HEK293T (cell line): ENCODE measurements at regions not wholly inside any gene's neighbourhood (a gene's known extent, or its start where the extent isn't known, plus 50 kb on each side); places are given as distances from the start of the nearest gene placed in this dataset.
"Not testable (repeated sequence)": the region's sequence is repeated elsewhere in the genome, so short reads cannot be mapped to it uniquely, and the experiment has no call there.

Experiments used
- CTCF ChIA-PET: fragments of 350-600 bp; formaldehyde crosslinking; extraction: SDS; loops from one replicate; lab custom pipeline; 2021; ENCODE audit warnings: antibody characterized with exemption, inconsistent platforms; lab: Yijun Ruan, JAX
- POLR2A ChIA-PET: fragments of 350-600 bp; formaldehyde crosslinking; extraction: SDS; loops from one replicate; lab custom pipeline; 2020; ENCODE audit warnings: antibody characterized with exemption, inconsistent platforms; lab: Yijun Ruan, JAX
- DNase-seq: peaks from one replicate; pipeline ENCODE4 v3.0.0; 2012; ENCODE audit warnings: mixed read lengths; ENCODE audit errors: extremely low spot score
- ARNT ChIP-seq: fragments of 450-650 bp; IDR thresholded peaks from 2 replicates; pipeline ENCODE4 v1.6.1; 2017; ENCODE audit warnings: mild to moderate bottlenecking
- BHLHE40 ChIP-seq: fragments of 450-650 bp; IDR thresholded peaks from 2 replicates; pipeline ENCODE4 v1.6.1; 2016; ENCODE audit warnings: mild to moderate bottlenecking, moderate library complexity, borderline replicate concordance
- CTBP1 ChIP-seq: fragments of 450-650 bp; IDR thresholded peaks from 2 replicates; pipeline ENCODE4 v1.6.1; 2016; ENCODE audit warnings: borderline replicate concordance
- ELF4 ChIP-seq: fragments of 450-650 bp; IDR thresholded peaks from 2 replicates; pipeline ENCODE4 v1.6.1; 2017; ENCODE audit warnings: antibody characterized with exemption
- FOXK2 ChIP-seq: fragments of 450-650 bp; IDR thresholded peaks from 2 replicates; pipeline ENCODE4 v1.6.1; 2016; ENCODE audit warnings: mild to moderate bottlenecking
- FOXM1 ChIP-seq: fragments of 450-650 bp; IDR thresholded peaks from 2 replicates; pipeline ENCODE4 v1.6.1; 2017; ENCODE audit warnings: mild to moderate bottlenecking, borderline replicate concordance
- HDGF ChIP-seq: fragments of 450-650 bp; IDR thresholded peaks from 2 replicates; pipeline ENCODE4 v1.6.1; 2017; ENCODE audit warnings: antibody characterized with exemption, borderline replicate concordance
- L3MBTL2 ChIP-seq: fragments of 450-650 bp; conservative IDR thresholded peaks from 2 replicates; pipeline ENCODE4 v1.6.1; 2016; ENCODE audit warnings: mild to moderate bottlenecking
- LEF1 ChIP-seq: fragments of 450-650 bp; IDR thresholded peaks from 2 replicates; pipeline ENCODE4 v1.6.1; 2017; ENCODE audit warnings: mild to moderate bottlenecking, borderline replicate concordance
- NFRKB ChIP-seq: fragments of 450-650 bp; IDR thresholded peaks from 2 replicates; pipeline ENCODE4 v1.6.1; 2016; ENCODE audit warnings: mild to moderate bottlenecking, moderate library complexity
- SP1 ChIP-seq: fragments of 450-650 bp; IDR thresholded peaks from 2 replicates; pipeline ENCODE4 v1.6.1; 2017
- SUZ12 ChIP-seq: fragments of 450-650 bp; IDR thresholded peaks from 2 replicates; pipeline ENCODE4 v1.6.1; 2016; ENCODE audit warnings: mild to moderate bottlenecking
- TARDBP ChIP-seq: fragments of 450-650 bp; IDR thresholded peaks from 2 replicates; pipeline ENCODE4 v1.6.1; 2016
- ZNF384 ChIP-seq: fragments of 450-650 bp; IDR thresholded peaks from 2 replicates; pipeline ENCODE4 v1.6.1; 2016
- TF ChIP-seq, protein P1 (sequence below): fragments of 450-650 bp; IDR thresholded peaks from 2 replicates; pipeline ENCODE4 v1.6.1; 2016

DNA sequence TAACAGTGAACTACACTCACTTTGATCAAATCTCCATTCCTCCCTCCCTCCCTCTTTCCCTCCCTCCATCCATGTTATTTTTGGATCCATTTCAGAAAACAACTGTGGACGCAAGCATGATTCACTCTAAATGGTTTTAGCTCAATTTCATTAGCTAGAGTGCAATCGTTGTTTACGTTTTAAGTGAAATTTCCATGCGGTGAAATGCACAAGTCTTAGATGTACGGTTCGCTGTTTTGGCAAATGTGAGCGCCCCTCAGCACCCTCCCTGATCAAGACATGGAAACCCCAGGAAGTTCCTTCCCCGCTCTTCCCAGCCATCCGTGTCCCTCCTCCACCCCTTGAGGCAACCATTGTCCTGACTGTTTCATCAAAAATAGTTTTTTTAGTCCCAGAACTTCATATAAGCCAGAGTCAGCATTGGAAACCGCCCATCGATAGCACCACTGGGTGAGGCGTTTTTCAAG lies 206.3 kb downstream of the NPIPB11 start:
- CTCF ChIA-PET, DNase-seq, POLR2A ChIA-PET: not testable (repeated sequence)

DNA sequence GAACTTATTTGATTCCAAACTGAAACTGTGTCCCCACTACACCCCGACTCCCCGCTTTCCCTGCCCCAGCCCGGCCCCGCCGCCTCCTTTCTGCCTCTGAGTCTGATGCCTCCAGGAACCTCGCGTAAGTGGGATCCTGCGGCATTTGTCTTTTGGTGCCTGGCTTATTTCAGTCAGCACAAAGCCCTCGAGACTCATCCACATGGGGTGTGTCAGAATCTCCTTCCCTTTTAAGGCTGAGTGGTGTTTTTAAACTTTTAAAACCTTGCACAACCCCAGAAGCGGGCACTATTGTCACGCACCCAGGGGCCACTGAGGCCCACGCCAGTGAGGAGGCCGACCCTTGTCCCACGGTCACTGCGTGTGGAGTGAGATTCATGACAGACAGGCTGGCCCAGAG lies 206.9 kb downstream of the NPIPB11 start:
- POLR2A ChIA-PET, DNase-seq, CTCF ChIA-PET: not testable (repeated sequence)

DNA sequence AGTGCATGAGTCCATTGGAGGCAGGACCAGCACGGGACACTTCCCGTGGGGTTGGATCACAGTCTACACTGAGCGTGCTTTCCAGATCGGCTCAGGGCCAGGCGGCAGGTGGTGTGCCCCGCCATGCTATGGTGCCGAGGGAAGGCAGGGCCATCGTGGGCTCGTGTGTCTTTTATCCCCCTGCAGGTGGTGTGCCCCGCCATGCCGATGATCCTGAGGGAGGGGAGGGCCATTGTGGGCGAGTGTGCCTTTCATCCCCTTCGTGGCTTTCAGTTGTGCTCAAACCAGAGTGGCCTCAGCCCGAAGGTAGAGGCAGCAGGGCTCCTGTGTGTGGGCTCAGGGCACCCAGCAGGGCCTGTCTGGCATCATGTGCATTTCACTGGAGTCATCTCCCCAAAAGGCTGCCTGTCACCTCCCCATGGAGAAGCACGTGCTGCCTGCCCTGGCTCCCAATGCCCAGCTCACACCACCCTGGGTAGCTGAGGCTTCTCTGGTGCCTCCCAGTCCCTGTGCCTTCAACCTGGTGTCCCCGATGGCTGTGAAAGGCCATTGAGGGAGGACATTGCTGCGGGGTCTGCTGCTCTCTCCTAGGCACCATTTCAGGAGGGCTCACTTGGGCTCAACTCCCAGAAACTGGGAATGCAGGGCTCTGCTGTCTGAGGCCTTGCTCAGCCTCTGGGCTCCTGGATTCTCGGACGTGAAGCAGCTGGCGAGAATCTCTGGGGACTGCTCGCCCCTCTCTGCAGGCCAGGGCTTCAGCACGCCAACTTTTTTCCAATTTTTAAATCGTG lies 207.6 kb downstream of the NPIPB11 start:
- TF ChIP-seq SP1 (no peak), LEF1 (no peak), SUZ12 (no peak), HDGF (no peak), FOXK2 (no peak), FOXM1 (no peak), L3MBTL2 (no peak), ZNF384 (no peak), NFRKB (no peak), ARNT (no peak), CTBP1 (no peak), BHLHE40 (no peak), TARDBP (no peak), ELF4 (no peak)
- TF ChIP-seq, protein P1, sequence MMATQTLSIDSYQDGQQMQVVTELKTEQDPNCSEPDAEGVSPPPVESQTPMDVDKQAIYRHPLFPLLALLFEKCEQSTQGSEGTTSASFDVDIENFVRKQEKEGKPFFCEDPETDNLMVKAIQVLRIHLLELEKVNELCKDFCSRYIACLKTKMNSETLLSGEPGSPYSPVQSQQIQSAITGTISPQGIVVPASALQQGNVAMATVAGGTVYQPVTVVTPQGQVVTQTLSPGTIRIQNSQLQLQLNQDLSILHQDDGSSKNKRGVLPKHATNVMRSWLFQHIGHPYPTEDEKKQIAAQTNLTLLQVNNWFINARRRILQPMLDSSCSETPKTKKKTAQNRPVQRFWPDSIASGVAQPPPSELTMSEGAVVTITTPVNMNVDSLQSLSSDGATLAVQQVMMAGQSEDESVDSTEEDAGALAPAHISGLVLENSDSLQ, result no peak
- CTCF ChIA-PET, result no interaction called here
- POLR2A ChIA-PET, result no interaction called here
- no peak for DNase-seq

DNA sequence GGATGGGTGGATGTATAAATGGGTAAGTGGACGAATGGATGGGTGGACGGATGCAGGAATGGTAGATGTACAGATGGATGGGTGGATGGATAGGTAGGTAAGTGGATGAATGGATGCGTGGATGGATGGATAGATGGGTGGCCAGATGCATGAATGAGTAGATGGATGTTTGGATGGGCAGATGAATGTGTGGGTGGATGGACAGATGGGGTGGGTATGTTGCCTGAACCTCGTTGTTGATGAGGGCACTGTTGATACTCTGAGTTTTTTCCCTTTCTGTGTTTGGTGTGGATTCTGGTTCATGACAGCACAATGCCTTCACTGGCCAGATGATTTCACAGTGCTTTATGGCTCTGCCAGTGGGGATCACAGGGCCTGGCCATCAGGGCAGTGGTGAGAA lies 208.3 kb downstream of the NPIPB11 start:
- POLR2A ChIA-PET, result no interaction called here
- CTCF ChIA-PET, result no interaction called here
- no peak for TF ChIP-seq LEF1
- no peak for TF ChIP-seq FOXM1
- TF ChIP-seq NFRKB, result no peak
- TF ChIP-seq, protein P1, result no peak
- no peak for TF ChIP-seq ELF4
- TF ChIP-seq SUZ12, result no peak
- TF ChIP-seq ZNF384, result no peak
- no peak for TF ChIP-seq ARNT
- TF ChIP-seq FOXK2, result no peak
- no peak for TF ChIP-seq TARDBP
- TF ChIP-seq HDGF, result no peak
- DNase-seq, result no peak

DNA sequence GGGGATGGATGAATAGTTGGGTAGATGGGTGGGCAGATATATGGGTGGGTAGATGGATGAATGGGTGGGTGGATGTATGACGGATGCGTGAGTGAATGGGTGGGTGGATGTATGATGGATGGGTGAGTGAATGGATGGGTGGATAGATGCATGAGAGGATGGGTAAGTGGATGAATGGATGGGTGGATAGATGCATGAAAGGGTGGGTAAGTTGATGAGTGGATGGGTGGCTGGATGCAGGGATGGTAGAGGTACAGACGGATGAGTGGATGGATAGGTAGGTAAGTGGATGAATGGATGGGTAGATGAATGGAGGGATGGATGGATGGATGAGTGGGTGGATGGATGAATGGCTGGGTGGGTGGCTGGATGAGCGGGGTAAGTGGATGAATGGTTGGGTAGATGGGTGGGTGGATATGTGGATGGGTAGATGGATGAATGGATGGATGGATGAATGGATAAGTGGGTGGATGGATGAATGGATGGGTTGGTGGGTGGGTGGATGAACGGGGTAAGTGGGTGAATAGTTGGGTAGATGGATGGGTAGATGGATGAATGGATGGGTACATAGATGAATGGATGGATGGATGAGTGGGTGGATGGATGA lies 208.9 kb downstream of the NPIPB11 start:
- CTCF ChIA-PET, DNase-seq, POLR2A ChIA-PET: not testable (repeated sequence)

DNA sequence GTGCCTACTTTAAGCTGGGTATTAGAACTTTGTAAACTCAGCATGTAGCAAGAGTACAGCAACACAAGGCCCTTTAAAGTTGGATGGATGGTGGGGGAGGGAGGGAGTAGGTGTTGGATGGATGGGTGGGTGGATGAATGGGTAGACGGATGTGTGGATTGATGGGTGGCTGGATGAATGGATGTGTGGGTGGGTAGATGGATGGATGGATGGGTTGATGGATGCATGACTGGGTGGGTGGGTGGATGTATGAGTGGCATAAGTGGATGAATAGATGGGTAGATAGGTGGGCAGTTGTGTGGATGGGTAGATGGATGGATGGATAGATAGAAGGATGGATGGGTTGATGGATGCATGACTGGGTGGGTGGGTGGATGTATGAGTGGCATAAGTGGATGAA lies 209.8 kb downstream of the NPIPB11 start:
- DNase-seq, POLR2A ChIA-PET, CTCF ChIA-PET: not testable (repeated sequence)

DNA sequence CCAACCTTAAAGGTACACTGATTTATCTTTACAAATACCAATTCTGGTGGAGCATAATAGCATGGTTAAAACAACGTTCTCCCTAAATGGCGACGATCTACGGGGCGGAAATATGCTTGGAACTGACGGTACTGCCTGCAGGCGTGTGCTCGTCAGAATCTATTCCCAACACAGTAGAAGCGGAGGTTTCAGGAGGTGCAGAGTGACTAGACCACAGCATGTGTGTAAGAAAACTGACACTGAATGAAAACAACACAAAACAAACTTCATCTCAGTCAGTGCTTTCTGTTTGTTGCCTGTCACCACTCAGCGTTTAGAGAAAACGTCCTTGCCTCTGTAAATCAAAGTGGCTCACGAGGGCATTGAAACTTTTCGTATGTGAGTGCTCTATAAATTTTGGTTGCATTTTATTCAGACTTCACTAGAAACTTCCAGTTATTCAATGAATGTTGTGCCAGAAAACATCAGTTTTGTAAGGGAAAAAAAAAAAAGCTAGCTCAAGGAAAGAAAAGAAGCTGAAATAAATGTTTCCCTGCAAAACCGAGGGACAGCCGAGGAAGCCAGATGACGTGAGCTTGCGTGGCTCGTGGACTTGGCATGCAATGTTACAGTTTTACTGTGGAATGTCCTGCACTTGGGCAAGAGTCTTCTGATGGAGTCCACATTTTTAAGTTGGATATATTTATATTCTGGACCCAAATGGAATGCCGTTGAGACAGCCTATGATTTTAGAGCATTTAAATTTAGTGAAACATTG lies 210.4 kb downstream of the LAT start:
- CTCF ChIA-PET, DNase-seq: not testable (repeated sequence)

DNA sequence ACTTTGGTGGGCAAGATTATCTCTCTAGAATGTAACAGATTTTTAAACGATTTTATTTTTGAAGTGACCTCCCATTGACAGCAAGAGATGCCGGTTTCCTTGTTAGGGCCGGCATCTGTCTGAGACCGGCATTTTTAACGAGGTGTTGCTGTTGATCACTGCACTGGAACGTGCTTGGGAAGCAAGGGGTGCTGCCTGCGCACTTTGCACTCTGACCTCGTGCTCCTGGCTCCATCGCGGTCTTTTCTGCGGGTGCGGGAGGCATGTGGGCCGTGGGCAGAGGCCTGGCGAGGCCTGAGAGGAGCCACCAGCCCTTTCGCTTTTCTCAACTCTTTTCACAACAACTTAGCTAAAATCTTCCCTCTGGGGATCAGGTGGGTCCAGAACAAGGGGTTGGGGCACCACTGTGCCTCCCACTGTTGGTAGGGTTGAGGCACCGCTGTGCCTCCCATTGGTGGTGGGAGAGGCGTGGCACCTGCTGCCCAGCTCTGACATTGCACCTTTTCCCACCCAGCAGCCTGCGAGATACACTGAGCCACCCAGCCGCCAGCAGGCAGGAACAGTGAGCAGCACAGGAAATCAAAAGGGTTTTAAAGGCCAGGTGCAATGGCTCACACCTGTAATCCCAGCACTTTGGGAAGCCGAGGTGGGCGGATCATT lies 209.5 kb downstream of the LAT start:
- POLR2A ChIA-PET, DNase-seq, CTCF ChIA-PET: not testable (repeated sequence)

More for the DNA sequence above, 210.4 kb downstream of the LAT start:
- POLR2A ChIA-PET, result not testable (repeated sequence)

DNA sequence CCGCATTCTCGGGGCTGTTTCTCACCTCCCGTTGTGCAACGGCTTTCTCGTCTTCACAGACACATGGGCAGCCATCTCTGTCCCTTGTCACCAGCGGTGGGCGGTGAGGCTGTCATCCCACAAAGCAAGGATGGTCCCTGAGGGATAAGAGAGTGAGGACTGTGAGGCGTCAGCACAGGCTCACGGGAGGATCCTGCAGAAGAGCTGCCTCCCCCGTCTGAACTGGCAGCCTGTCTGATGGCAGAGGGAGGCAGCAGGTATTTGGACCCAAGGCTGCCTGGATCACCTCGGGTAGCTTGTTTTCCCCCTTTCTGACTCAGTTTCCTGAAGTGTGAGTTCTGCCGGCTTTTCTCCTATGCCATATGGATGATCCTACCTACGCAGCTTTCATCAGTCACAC lies 208.8 kb downstream of the LAT start:
- POLR2A ChIA-PET, DNase-seq, CTCF ChIA-PET: not testable (repeated sequence)

DNA sequence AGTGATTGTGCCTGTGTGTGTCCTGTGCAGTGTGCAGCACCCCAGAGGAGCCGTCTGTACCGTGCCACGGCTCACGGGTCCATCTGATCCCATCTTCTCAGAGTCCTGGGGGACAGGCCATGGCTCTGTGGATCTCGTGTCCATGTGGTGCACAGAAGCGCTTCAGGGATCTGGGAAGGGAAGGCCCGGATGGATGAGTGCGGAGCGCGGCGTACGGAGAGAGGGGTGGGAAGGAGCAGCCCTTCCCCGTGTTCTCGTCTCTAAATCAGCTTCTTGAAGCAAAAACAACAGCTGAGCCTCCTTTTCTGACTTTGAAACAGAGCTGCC lies 208.4 kb downstream of the LAT start:
- CTCF ChIA-PET, DNase-seq, POLR2A ChIA-PET: not testable (repeated sequence)
